GM23248 (cell line): ENCODE measurements at regions not wholly inside any gene's neighbourhood (a gene's known extent, or its start where the extent isn't known, plus 50 kb on each side); places are given as distances from the start of the nearest gene placed in this dataset.

Experiments
- EZH2 ChIP-seq: fragments of 200-600 bp; sonication (generic); IDR thresholded peaks from 2 replicates; pipeline ENCODE4 v1.6.1; 2018; ENCODE audit warnings: antibody characterized with exemption, mild to moderate bottlenecking; ENCODE audit not compliant: insufficient read depth, poor library complexity, severe bottlenecking
- EZH2phosphoT487 ChIP-seq: fragments of 200-600 bp; sonication (generic); IDR thresholded peaks from 2 replicates; pipeline ENCODE4 v1.6.1; 2018; ENCODE audit warnings: antibody characterized with exemption, moderate library complexity, mild to moderate bottlenecking, low read depth; ENCODE audit not compliant: insufficient read depth

DNA sequence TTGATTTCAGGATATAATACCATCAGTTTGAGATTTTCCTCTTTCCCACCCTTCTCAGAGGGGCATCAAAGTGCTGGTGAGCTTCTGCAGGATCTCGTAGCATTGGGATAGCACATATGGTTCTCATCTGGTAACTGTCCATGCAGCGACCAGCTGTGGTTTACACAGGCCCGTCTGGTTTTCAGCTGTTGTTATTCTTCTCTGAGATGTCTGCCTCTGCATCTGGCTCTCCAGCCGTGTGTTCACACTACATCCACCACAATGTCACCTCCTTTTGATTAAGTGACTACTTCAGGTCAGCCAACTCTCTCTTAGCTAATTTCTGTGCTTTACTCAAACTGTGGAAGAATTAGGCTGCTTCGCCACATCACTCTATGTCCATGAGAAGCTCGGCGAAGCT, 676.7 kb upstream of the TENM3 start:
- TF ChIP-seq EZH2 (no peak), EZH2phosphoT487 (no peak)
